Tibial nerve (tissue), 4 donors: ENCODE measurements at regions not wholly inside any gene's neighbourhood (a gene's known extent, or its start where the extent isn't known, plus 50 kb on each side); places are given as distances from the start of the nearest gene placed in this dataset.

ENCODE experiments used
- CTCF ChIP-seq, 5 experiments: fragments of 200-600 bp in 3 of 5; fragments of 450-650 bp in 2 of 5; sonication (generic) in 3 of 5; IDR thresholded peaks; one replicate each; pipeline ENCODE4 v1.5.1; 2016 to 2019; ENCODE audit warnings: antibody characterized with exemption in 5 of 5, mild to moderate bottlenecking in 3 of 5, moderate library complexity in 2 of 5
- EP300 ChIP-seq, 2 donors: sonication (generic); formaldehyde crosslinking; IDR thresholded peaks; one replicate each; pipeline ENCODE4 v1.6.1; 2017; ENCODE audit warnings: antibody characterized with exemption in 2 of 2, mild to moderate bottlenecking in 1 of 2
- POLR2A ChIP-seq, 2 donors: fragments of 450-650 bp; IDR thresholded peaks; one replicate each; pipeline ENCODE4 v1.6.1; 2017; ENCODE audit warnings: antibody characterized with exemption in 2 of 2, mild to moderate bottlenecking in 2 of 2, moderate library complexity in 2 of 2

GRCh38 chr10:88207121-88207546 is 343.7 kb downstream of the PTEN start:
- TF ChIP-seq POLR2A (IDR thresholded peaks at IDR 0.05) (no peak), CTCF (IDR thresholded peaks at IDR 0.05) (no peak), EP300 (IDR thresholded peaks at IDR 0.05) (no peak)
